WTC11 (cell line): ENCODE measurements at regions not wholly inside any gene's neighbourhood (a gene's known extent, or its start where the extent isn't known, plus 50 kb on each side); places are given as distances from the start of the nearest gene placed in this dataset.

Source experiments
- ATAC-seq: fragments of 200-7000 bp; cut with Tn5 transposase; 2 replicates; pipeline ENCODE4 v1.10.0; 2021; ENCODE audit warnings: mild to moderate bottlenecking, moderate library complexity
- CTCF ChIA-PET: fragments of 300-600 bp; sonication (Branson Sonifier 250); formaldehyde crosslinking; loops from one replicate; lab custom pipeline; 2021; ENCODE audit warnings: antibody characterized with exemption; lab: Charles Lee
- POLR2A ChIA-PET: fragments of 350-600 bp; sonication (Branson Sonifier 250); formaldehyde crosslinking; loops from one replicate; lab custom pipeline; 2021; ENCODE audit warnings: antibody characterized with exemption; lab: Charles Lee
- DNase-seq: peaks from one replicate; pipeline ENCODE4 v3.0.0; 2021; ENCODE audit warnings: low spot score
- H3K27ac Mint-ChIP-seq: 2 replicates; pipeline ENCODE4 v1.8.0; 2021; ENCODE audit warnings: mixed read lengths
- H3K27me3 Mint-ChIP-seq: 2 replicates; pipeline ENCODE4 v1.8.0; 2021; ENCODE audit warnings: low read depth, mild to moderate bottlenecking, moderate library complexity, mixed read lengths
- H3K36me3 Mint-ChIP-seq: 2 replicates; pipeline ENCODE4 v1.8.0; 2021; ENCODE audit warnings: mixed read lengths
- H3K4me1 Mint-ChIP-seq: 2 replicates; pipeline ENCODE4 v1.8.0; 2022; ENCODE audit warnings: mixed read lengths
- H3K4me3 Mint-ChIP-seq: 2 replicates; pipeline ENCODE4 v1.8.0; 2021; ENCODE audit warnings: mild to moderate bottlenecking, moderate library complexity, mixed read lengths
- H3K9me3 Mint-ChIP-seq: 2 replicates; pipeline ENCODE4 v1.8.0; 2021; ENCODE audit warnings: mixed read lengths
- CBFB ChIP-seq: sonication (generic); formaldehyde crosslinking; IDR thresholded peaks from 2 replicates; pipeline ENCODE4 v1.8.1; 2022; ENCODE audit warnings: mild to moderate bottlenecking, low read depth, missing genetic modification reagents
- CREB1 ChIP-seq: sonication (generic); formaldehyde crosslinking; IDR thresholded peaks from 2 replicates; pipeline ENCODE4 v1.8.0; 2023; ENCODE audit warnings: mild to moderate bottlenecking, missing genetic modification reagents
- ELF4 ChIP-seq: sonication (generic); formaldehyde crosslinking; IDR thresholded peaks from 2 replicates; pipeline ENCODE4 v1.8.1; 2022; ENCODE audit warnings: low read depth, mild to moderate bottlenecking, moderate library complexity, missing genetic modification reagents
- FOXJ3 ChIP-seq: sonication (generic); formaldehyde crosslinking; IDR thresholded peaks from 2 replicates; pipeline ENCODE4 v1.9.0; 2021; ENCODE audit warnings: missing genetic modification reagents, mild to moderate bottlenecking, borderline replicate concordance
- GABPB1 ChIP-seq: sonication (generic); formaldehyde crosslinking; IDR thresholded peaks from 2 replicates; pipeline ENCODE4 v1.8.1; 2023; ENCODE audit warnings: mild to moderate bottlenecking, missing genetic modification reagents
- HMGA2 ChIP-seq: fragments of 250-450 bp; sonication (Bioruptor Pico); IDR thresholded peaks from 2 replicates; pipeline ENCODE4 v1.4.0; 2021; ENCODE audit warnings: mild to moderate bottlenecking, moderate library complexity
- MLX ChIP-seq: sonication (generic); formaldehyde crosslinking; IDR thresholded peaks from 2 replicates; pipeline ENCODE4 v1.8.1; 2023; ENCODE audit warnings: mild to moderate bottlenecking, missing genetic modification reagents, moderate library complexity
- MYBL2 ChIP-seq: sonication (generic); formaldehyde crosslinking; IDR thresholded peaks from 2 replicates; pipeline ENCODE4 v1.8.1; 2023; ENCODE audit warnings: mild to moderate bottlenecking, moderate library complexity, missing genetic modification reagents
- OVOL2 ChIP-seq: fragments of 250-450 bp; sonication (Bioruptor Pico); IDR thresholded peaks from 2 replicates; pipeline ENCODE4 v1.9.0; 2021; ENCODE audit warnings: mild to moderate bottlenecking, borderline replicate concordance
- PRRX2 ChIP-seq: fragments of 250-450 bp; sonication (Bioruptor Pico); IDR thresholded peaks from 2 replicates; pipeline ENCODE4 v1.8.0; 2021; ENCODE audit warnings: mild to moderate bottlenecking
- RELA ChIP-seq: sonication (generic); formaldehyde crosslinking; IDR thresholded peaks from 2 replicates; pipeline ENCODE4 v1.8.1; 2022; ENCODE audit warnings: missing genetic modification reagents, mild to moderate bottlenecking, borderline replicate concordance
- SOX15 ChIP-seq: fragments of 250-450 bp; sonication (Bioruptor Pico); IDR thresholded peaks from 2 replicates; pipeline ENCODE4 v1.9.0; 2021; ENCODE audit warnings: mild to moderate bottlenecking
- TEAD1 ChIP-seq: sonication (generic); formaldehyde crosslinking; IDR thresholded peaks from 2 replicates; pipeline ENCODE4 v1.8.0; 2022; ENCODE audit warnings: mild to moderate bottlenecking, missing genetic modification reagents
- ZNF423 ChIP-seq: fragments of 250-450 bp; sonication (Bioruptor Pico); IDR thresholded peaks from 2 replicates; pipeline ENCODE4 v2.1.2; 2022; ENCODE audit warnings: mild to moderate bottlenecking, moderate library complexity
- TF ChIP-seq, protein P1 (sequence below): fragments of 250-450 bp; sonication (Bioruptor Pico); conservative IDR thresholded peaks from 2 replicates; pipeline ENCODE4 v1.9.0; 2021; ENCODE audit warnings: mild to moderate bottlenecking
- TF ChIP-seq, protein P2 (sequence below): sonication (generic); formaldehyde crosslinking; IDR thresholded peaks from 2 replicates; pipeline ENCODE4 v1.8.1; 2023; ENCODE audit warnings: mild to moderate bottlenecking, missing genetic modification reagents
- TF ChIP-seq, protein P3 (sequence below): sonication (generic); formaldehyde crosslinking; IDR thresholded peaks from 2 replicates; pipeline ENCODE4 v1.8.0; 2022; ENCODE audit warnings: missing genetic modification reagents
- TF ChIP-seq, protein P4 (sequence below): sonication (generic); formaldehyde crosslinking; IDR thresholded peaks from 2 replicates; pipeline ENCODE4 v1.8.1; 2023; ENCODE audit warnings: mild to moderate bottlenecking, moderate library complexity, missing genetic modification reagents
- TF ChIP-seq, protein P5 (sequence below): sonication (generic); formaldehyde crosslinking; IDR thresholded peaks from 2 replicates; pipeline ENCODE4 v1.8.0; 2023; ENCODE audit warnings: missing genetic modification reagents

DNA sequence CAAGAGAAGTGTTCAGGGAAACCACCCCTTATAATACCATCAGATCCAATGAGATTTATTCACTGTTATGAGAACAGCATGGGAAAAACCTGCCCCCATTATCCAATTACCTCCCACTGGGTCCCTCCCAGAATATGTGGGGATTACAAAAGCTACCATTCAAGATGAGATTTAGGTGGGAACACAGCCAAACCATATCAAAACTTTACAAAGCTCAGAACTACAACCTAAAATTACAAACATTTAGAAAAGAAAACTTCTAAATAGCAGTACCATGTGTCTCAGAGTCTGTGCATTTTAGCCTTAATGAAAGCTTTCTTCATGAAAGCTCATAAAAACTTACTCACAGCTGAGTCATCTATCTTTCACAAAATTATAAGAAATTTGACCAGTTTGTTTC, 1442.8 kb upstream of the PCDH7 start:
- Mint-ChIP-seq H3K4me3 (no peak overlapping the region), H3K27me3 (no peaks in the 10 kb centered on the region), H3K36me3 (0 out of 2 replicates have a peak, but pooled peaks cover 4% of the 10 kb centered on the region), H3K27ac (no peak overlapping the region), H3K4me1 (no peaks in the 10 kb centered on the region), H3K9me3 (peaks cover 21% of the 10 kb centered on the region)
- ChIA-PET CTCF (no interaction called here), POLR2A (no interaction called here)
- TF ChIP-seq ZNF423 (CRISPR knock-in tag) (no peak), CREB1 (CRISPR knock-in tag) (no peak), CBFB (CRISPR knock-in tag) (no peak), MLX (no peak), SOX15 (no peak), MYBL2 (CRISPR knock-in tag) (no peak), FOXJ3 (CRISPR knock-in tag) (no peak), RELA (CRISPR knock-in tag) (no peak), OVOL2 (CRISPR knock-in tag) (no peak), ELF4 (CRISPR knock-in tag) (no peak), HMGA2 (no peak), PRRX2 (CRISPR knock-in tag) (no peak), GABPB1 (no peak), TEAD1 (CRISPR knock-in tag) (no peak)
- TF ChIP-seq, protein P1, sequence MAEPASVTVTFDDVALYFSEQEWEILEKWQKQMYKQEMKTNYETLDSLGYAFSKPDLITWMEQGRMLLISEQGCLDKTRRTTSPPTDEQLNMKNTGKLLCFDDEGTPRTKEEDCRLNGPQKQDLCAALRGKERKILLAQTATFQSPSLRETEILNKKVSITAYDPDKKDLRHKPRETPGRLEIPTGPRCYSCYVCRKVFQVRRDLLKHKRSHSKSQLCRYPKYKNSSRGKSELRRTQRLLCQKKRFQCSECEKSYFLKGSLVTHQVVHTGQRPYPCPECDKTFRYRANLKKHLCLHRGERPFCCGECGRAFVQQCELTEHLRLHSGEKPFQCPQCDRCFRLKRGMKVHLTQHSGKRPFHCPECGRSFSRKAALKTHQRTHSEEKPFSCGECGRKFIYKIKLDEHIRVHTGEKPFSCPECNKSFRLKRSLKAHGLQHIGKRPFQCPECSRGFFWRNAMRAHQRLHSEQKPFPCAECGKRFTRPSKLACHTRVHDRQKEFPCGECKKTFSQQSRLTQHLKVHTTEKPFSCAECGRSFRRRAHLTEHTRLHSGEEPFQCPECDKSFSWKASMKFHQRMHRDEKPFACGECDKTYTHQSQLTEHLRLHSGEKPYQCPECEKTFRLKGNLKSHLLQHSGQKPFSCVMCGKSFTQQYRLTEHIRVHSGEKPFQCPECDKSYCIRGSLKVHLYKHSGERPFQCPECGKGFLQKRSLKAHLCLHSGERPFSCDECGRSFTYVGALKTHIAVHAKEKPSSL (CRISPR knock-in tag) = no peak
- TF ChIP-seq, protein P2, sequence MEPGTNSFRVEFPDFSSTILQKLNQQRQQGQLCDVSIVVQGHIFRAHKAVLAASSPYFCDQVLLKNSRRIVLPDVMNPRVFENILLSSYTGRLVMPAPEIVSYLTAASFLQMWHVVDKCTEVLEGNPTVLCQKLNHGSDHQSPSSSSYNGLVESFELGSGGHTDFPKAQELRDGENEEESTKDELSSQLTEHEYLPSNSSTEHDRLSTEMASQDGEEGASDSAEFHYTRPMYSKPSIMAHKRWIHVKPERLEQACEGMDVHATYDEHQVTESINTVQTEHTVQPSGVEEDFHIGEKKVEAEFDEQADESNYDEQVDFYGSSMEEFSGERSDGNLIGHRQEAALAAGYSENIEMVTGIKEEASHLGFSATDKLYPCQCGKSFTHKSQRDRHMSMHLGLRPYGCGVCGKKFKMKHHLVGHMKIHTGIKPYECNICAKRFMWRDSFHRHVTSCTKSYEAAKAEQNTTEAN (CRISPR knock-in tag) = no peak
- TF ChIP-seq, protein P3, sequence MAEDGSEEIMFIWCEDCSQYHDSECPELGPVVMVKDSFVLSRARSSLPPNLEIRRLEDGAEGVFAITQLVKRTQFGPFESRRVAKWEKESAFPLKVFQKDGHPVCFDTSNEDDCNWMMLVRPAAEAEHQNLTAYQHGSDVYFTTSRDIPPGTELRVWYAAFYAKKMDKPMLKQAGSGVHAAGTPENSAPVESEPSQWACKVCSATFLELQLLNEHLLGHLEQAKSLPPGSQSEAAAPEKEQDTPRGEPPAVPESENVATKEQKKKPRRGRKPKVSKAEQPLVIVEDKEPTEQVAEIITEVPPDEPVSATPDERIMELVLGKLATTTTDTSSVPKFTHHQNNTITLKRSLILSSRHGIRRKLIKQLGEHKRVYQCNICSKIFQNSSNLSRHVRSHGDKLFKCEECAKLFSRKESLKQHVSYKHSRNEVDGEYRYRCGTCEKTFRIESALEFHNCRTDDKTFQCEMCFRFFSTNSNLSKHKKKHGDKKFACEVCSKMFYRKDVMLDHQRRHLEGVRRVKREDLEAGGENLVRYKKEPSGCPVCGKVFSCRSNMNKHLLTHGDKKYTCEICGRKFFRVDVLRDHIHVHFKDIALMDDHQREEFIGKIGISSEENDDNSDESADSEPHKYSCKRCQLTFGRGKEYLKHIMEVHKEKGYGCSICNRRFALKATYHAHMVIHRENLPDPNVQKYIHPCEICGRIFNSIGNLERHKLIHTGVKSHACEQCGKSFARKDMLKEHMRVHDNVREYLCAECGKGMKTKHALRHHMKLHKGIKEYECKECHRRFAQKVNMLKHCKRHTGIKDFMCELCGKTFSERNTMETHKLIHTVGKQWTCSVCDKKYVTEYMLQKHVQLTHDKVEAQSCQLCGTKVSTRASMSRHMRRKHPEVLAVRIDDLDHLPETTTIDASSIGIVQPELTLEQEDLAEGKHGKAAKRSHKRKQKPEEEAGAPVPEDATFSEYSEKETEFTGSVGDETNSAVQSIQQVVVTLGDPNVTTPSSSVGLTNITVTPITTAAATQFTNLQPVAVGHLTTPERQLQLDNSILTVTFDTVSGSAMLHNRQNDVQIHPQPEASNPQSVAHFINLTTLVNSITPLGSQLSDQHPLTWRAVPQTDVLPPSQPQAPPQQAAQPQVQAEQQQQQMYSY = no peak
- TF ChIP-seq, protein P4, sequence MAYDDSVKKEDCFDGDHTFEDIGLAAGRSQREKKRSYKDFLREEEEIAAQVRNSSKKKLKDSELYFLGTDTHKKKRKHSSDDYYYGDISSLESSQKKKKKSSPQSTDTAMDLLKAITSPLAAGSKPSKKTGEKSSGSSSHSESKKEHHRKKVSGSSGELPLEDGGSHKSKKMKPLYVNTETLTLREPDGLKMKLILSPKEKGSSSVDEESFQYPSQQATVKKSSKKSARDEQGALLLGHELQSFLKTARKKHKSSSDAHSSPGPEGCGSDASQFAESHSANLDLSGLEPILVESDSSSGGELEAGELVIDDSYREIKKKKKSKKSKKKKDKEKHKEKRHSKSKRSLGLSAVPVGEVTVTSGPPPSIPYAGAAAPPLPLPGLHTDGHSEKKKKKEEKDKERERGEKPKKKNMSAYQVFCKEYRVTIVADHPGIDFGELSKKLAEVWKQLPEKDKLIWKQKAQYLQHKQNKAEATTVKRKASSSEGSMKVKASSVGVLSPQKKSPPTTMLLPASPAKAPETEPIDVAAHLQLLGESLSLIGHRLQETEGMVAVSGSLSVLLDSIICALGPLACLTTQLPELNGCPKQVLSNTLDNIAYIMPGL (CRISPR knock-in tag) = no peak
- TF ChIP-seq, protein P5, sequence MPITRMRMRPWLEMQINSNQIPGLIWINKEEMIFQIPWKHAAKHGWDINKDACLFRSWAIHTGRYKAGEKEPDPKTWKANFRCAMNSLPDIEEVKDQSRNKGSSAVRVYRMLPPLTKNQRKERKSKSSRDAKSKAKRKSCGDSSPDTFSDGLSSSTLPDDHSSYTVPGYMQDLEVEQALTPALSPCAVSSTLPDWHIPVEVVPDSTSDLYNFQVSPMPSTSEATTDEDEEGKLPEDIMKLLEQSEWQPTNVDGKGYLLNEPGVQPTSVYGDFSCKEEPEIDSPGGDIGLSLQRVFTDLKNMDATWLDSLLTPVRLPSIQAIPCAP (CRISPR knock-in tag) = no peak
- ATAC-seq (no peak), DNase-seq (no peak)
